Panc1 (cell line): ENCODE measurements at regions not wholly inside any gene's neighbourhood (a gene's known extent, or its start where the extent isn't known, plus 50 kb on each side); places are given as distances from the start of the nearest gene placed in this dataset.

ENCODE experiments used
- ATAC-seq: fragments of 200-7000 bp; cut with Tn5 transposase; 2 replicates; pipeline ENCODE4 v1.9.1; 2020; ENCODE audit warnings: mild to moderate bottlenecking, moderate library complexity
- BruUV-seq: library from RNA; stranded (reverse); fragments of 400-500 nt; replicated peaks from 2 replicates; lab custom pipeline; 2021; lab: Mats Ljungman, UMichigan
- CTCF ChIA-PET: fragments of 300-600 bp; sonication (Branson Sonifier 250); formaldehyde crosslinking; loops from one replicate; lab custom pipeline; 2022; ENCODE audit warnings: antibody characterized with exemption; lab: Charles Lee
- POLR2A ChIA-PET: fragments of 300-600 bp; sonication (Branson Sonifier 250); formaldehyde crosslinking; loops from one replicate; lab custom pipeline; 2022; ENCODE audit warnings: antibody characterized with exemption; lab: Charles Lee
- DNase-seq: peaks from one replicate; pipeline ENCODE4 v3.0.0-alpha.2; 2010; ENCODE audit warnings: low read depth, low spot score
- H3K27ac ChIP-seq: 2 replicates; pipeline ENCODE4 v1.5.1; 2011; ENCODE audit warnings: mild to moderate bottlenecking, low read length, inconsistent platforms
- H3K27me3 ChIP-seq: fragments of 200-500 bp; sonication (Bioruptor generic); 2 replicates; pipeline ENCODE4 v1.6.0; 2014; ENCODE audit warnings: low read length, inconsistent platforms; ENCODE audit not compliant: control insufficient read depth, insufficient read depth
- H3K36me3 ChIP-seq: fragments of 200-500 bp; sonication (Bioruptor generic); 2 replicates; pipeline ENCODE4 v1.5.1; 2014; ENCODE audit warnings: inconsistent platforms, mild to moderate bottlenecking, low read length, moderate library complexity; ENCODE audit not compliant: control insufficient read depth, insufficient read depth
- H3K4me1 ChIP-seq: 2 replicates; pipeline ENCODE4 v1.5.1; 2011; ENCODE audit warnings: inconsistent platforms, mild to moderate bottlenecking, low read length, moderate library complexity; ENCODE audit not compliant: control insufficient read depth, insufficient read depth
- H3K4me3 ChIP-seq, 2 experiments: 2 replicates each; pipeline ENCODE4 v1.5.1; 2011 to 2012; ENCODE audit warnings: low read depth in 2 of 2, low read length in 2 of 2, mild to moderate bottlenecking in 2 of 2, inconsistent platforms in 1 of 2, moderate library complexity in 1 of 2
- H3K9me3 ChIP-seq: fragments of 200-500 bp; sonication (Bioruptor generic); 2 replicates; pipeline ENCODE4 v1.5.1; 2014; ENCODE audit warnings: low read depth, mild to moderate bottlenecking, inconsistent platforms, low read length, moderate library complexity; ENCODE audit not compliant: control insufficient read depth, insufficient read depth
- POLR2AphosphoS5 ChIP-seq: IDR thresholded peaks from 2 replicates; pipeline ENCODE4 v1.6.1; 2012; ENCODE audit warnings: mild to moderate bottlenecking, low read depth, low read length, moderate library complexity
- SIN3A ChIP-seq: IDR thresholded peaks from 2 replicates; pipeline ENCODE4 v1.6.1; 2012; ENCODE audit warnings: low read depth, mild to moderate bottlenecking, low read length, moderate library complexity, borderline replicate concordance; ENCODE audit not compliant: insufficient read depth
- TCF7L2 ChIP-seq: IDR thresholded peaks from 2 replicates; pipeline ENCODE4 v1.6.1; 2011; ENCODE audit warnings: mild to moderate bottlenecking, low read depth, low read length, inconsistent platforms
- in situ Hi-C: cut with HindIII; loops from 2 replicates; pipeline ENCODE4 v1.10.0; 2016; ENCODE audit warnings: low sequenced_read_pairs, low pct_unique_long_range_greater_than_20kb
- intact Hi-C: fragments of 100-400 bp; cut with micrococcal nuclease; formaldehyde crosslinking; loops from one replicate; pipeline ENCODE4 v1.10.0; 2022; ENCODE audit not compliant: unreplicated experiment
- TF ChIP-seq, protein P1 (sequence below), 2 experiments: IDR thresholded peaks; 2 replicates each; pipeline ENCODE4 v1.6.1; 2011 to 2012; ENCODE audit warnings: low read depth in 2 of 2, control low read depth in 1 of 2, low read length in 1 of 2, mild to moderate bottlenecking in 1 of 2, moderate library complexity in 1 of 2; ENCODE audit not compliant: insufficient read depth in 1 of 2
- TF ChIP-seq, protein P2 (sequence below): fragments of 450-650 bp; IDR thresholded peaks from 2 replicates; pipeline ENCODE4 v1.5.1; 2017; ENCODE audit warnings: mild to moderate bottlenecking

DNA sequence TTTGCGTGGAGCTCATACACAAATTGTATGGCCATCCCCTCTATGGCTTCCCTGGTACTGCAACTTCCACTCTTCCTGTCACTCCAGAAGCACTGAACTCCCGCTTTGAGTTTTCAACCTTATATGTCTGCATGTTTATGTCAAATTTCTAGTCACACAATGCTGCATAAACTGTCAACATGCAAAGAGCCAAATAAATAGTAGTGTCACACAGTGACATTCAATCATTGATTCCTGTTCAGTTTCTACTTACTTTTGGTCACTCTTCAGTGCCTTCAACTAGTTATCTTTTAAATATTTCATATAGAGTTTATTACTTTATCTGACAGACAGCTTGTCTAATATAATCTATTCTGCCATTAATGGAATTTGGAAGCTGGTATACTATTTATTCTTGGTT lies 149.3 kb downstream of the SPANXN1 start:
- Histone ChIP-seq H3K36me3 (no peaks in the 10 kb centered on the region), H3K9me3 (no peaks in the 10 kb centered on the region), H3K27ac (no peak overlapping the region), H3K4me3 (no peak overlapping the region), H3K27me3 (no peaks in the 10 kb centered on the region), H3K4me1 (no peaks in the 10 kb centered on the region)
- TF ChIP-seq POLR2AphosphoS5 (no peak), TCF7L2 (no peak), SIN3A (no peak)
- TF ChIP-seq, protein P1, sequence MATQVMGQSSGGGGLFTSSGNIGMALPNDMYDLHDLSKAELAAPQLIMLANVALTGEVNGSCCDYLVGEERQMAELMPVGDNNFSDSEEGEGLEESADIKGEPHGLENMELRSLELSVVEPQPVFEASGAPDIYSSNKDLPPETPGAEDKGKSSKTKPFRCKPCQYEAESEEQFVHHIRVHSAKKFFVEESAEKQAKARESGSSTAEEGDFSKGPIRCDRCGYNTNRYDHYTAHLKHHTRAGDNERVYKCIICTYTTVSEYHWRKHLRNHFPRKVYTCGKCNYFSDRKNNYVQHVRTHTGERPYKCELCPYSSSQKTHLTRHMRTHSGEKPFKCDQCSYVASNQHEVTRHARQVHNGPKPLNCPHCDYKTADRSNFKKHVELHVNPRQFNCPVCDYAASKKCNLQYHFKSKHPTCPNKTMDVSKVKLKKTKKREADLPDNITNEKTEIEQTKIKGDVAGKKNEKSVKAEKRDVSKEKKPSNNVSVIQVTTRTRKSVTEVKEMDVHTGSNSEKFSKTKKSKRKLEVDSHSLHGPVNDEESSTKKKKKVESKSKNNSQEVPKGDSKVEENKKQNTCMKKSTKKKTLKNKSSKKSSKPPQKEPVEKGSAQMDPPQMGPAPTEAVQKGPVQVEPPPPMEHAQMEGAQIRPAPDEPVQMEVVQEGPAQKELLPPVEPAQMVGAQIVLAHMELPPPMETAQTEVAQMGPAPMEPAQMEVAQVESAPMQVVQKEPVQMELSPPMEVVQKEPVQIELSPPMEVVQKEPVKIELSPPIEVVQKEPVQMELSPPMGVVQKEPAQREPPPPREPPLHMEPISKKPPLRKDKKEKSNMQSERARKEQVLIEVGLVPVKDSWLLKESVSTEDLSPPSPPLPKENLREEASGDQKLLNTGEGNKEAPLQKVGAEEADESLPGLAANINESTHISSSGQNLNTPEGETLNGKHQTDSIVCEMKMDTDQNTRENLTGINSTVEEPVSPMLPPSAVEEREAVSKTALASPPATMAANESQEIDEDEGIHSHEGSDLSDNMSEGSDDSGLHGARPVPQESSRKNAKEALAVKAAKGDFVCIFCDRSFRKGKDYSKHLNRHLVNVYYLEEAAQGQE (IDR thresholded peaks at IDR 0.05; ENCODE audit: insufficient read depth in 1 of 2, low read depth in 2 of 2, low read length in 1 of 2): no peak
- TF ChIP-seq, protein P2, sequence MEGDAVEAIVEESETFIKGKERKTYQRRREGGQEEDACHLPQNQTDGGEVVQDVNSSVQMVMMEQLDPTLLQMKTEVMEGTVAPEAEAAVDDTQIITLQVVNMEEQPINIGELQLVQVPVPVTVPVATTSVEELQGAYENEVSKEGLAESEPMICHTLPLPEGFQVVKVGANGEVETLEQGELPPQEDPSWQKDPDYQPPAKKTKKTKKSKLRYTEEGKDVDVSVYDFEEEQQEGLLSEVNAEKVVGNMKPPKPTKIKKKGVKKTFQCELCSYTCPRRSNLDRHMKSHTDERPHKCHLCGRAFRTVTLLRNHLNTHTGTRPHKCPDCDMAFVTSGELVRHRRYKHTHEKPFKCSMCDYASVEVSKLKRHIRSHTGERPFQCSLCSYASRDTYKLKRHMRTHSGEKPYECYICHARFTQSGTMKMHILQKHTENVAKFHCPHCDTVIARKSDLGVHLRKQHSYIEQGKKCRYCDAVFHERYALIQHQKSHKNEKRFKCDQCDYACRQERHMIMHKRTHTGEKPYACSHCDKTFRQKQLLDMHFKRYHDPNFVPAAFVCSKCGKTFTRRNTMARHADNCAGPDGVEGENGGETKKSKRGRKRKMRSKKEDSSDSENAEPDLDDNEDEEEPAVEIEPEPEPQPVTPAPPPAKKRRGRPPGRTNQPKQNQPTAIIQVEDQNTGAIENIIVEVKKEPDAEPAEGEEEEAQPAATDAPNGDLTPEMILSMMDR: no peak
- CTCF ChIA-PET: no interaction called here
- DNase-seq (no peak), ATAC-seq (no peak)
- POLR2A ChIA-PET: no interaction called here
- in situ Hi-C loops (no loop called here), intact Hi-C loops (no loop called here)
- no TSS peak for BruUV-seq

DNA sequence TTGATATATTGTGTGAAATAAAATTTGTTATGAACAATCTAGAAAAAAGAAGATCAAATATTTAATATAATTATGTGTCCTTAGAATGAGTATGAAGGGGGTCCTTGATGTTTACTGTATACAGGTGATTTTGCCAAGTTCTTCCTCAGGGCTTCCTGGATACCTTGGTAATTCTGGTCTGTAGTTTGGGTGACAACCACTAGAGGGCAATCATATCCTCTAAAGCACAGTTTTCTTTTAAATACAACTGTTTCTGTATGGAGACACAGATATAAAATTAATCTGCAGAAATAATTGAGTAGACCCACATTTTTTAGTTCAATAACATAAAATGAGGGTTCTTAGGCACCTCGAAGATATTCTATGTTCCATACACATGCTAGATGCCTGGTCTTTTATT lies 157.7 kb downstream of the SPANXN1 start:
- TF ChIP-seq, protein P1 (IDR thresholded peaks at IDR 0.05; ENCODE audit: insufficient read depth in 1 of 2, low read depth in 2 of 2, low read length in 1 of 2): no peak
- TF ChIP-seq, protein P2: peak; percentile 66; the same call in 1 of the 2 replicates
- H3K4me3 ChIP-seq: no peak overlapping the region
- H3K4me1 ChIP-seq: no peaks in the 10 kb centered on the region
- BruUV-seq: no TSS peak
- H3K9me3 ChIP-seq: no peaks in the 10 kb centered on the region
- no peak overlapping the region for H3K27ac ChIP-seq
- in situ Hi-C loops: no loop called here
- CTCF ChIA-PET: no interaction called here
- H3K36me3 ChIP-seq: no peaks in the 10 kb centered on the region
- no peaks in the 10 kb centered on the region for H3K27me3 ChIP-seq
- intact Hi-C loops: no loop called here
- POLR2A ChIA-PET: no interaction called here
- ATAC-seq (no peak), DNase-seq (peak; percentile 38)
